ENCODE measurements at regions not wholly inside any gene's neighbourhood (a gene's known extent, or its start where the extent isn't known, plus 50 kb on each side); places are given as distances from the start of the nearest gene placed in this dataset.

DNA sequence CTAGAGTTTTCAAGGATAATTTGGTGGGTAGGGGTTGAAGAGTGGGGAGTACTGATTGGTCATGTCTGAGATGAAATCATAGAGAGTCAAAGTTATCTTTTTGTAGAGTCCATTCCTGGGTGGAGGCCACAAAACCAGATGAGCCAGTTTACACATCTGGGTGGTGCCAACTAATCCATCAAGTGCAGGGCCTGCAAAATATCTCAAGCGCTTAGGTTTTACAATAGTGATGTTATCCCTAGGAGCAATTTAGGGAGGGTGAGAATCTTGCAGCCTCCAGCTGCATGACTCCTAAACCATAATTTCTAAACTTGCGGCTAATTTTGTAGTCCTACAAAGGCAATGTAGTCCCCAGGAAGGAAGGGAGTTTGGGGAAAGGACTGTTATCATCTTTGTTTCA is 988.3 kb upstream of the LCORL start:
- no CpG with 5 or more reads among the region's 2 CpGs for WGBS, 2 experiments (ENCODE audit: insufficient coverage in 2 of 2)
- no peak overlapping the region for H3K27ac ChIP-seq (ENCODE audit: low read depth, low read length, severe bottlenecking)
- H3K9me3 ChIP-seq (ENCODE audit: control insufficient read depth, low read length): no peaks in the 10 kb centered on the region
- H3K36me3 ChIP-seq (ENCODE audit: control insufficient read depth, insufficient read depth, low read length): no peaks in the 10 kb centered on the region
- no peak overlapping the region for H3K4me3 ChIP-seq (ENCODE audit: extremely low read depth, insufficient read depth, low read length, poor library complexity, severe bottlenecking)
- no peaks in the 10 kb centered on the region for H3K4me1 ChIP-seq (ENCODE audit: control insufficient read depth, insufficient read depth, low read length, poor library complexity, severe bottlenecking)

GRCh38 chr4:19005211-19005610 is 983.7 kb upstream of the LCORL start:
- no peaks in the 10 kb centered on the region for H3K36me3 ChIP-seq (ENCODE audit: control insufficient read depth, insufficient read depth, low read length)
- no peak overlapping the region for H3K4me3 ChIP-seq (ENCODE audit: extremely low read depth, insufficient read depth, low read length, poor library complexity, severe bottlenecking)
- no peaks in the 10 kb centered on the region for H3K4me1 ChIP-seq (ENCODE audit: control insufficient read depth, insufficient read depth, low read length, poor library complexity, severe bottlenecking)
- WGBS, 2 experiments (ENCODE audit: insufficient coverage in 2 of 2): 57 to 67% methylated on average over 1 of the region's 1 CpG
- peaks cover 9% of the 10 kb centered on the region for H3K9me3 ChIP-seq (ENCODE audit: control insufficient read depth, low read length)
- H3K27ac ChIP-seq (ENCODE audit: low read depth, low read length, severe bottlenecking): peak overlapping the region; percentile 89

GRCh38 chr4:19002170-19002569 is 980.6 kb upstream of the LCORL start:
- Histone ChIP-seq H3K9me3 (ENCODE audit: control insufficient read depth, low read length) (peaks cover 13% of the 10 kb centered on the region), H3K36me3 (ENCODE audit: control insufficient read depth, insufficient read depth, low read length) (no peaks in the 10 kb centered on the region), H3K27ac (ENCODE audit: low read depth, low read length, severe bottlenecking) (no peak overlapping the region), H3K4me1 (ENCODE audit: control insufficient read depth, insufficient read depth, low read length, poor library complexity, severe bottlenecking) (no peaks in the 10 kb centered on the region), H3K4me3 (ENCODE audit: extremely low read depth, insufficient read depth, low read length, poor library complexity, severe bottlenecking) (no peak overlapping the region)
- WGBS, 2 experiments (ENCODE audit: insufficient coverage in 2 of 2): 84 to 87% methylated on average over 3 of the region's 4 CpGs

GRCh38 chr4:18999595-18999994 is 978.0 kb upstream of the LCORL start:
- 100% methylated on average over 2 to 4 of the region's 5 CpGs for WGBS, 2 experiments (ENCODE audit: insufficient coverage in 2 of 2)
- no peak overlapping the region for H3K4me3 ChIP-seq (ENCODE audit: extremely low read depth, insufficient read depth, low read length, poor library complexity, severe bottlenecking)
- peaks cover 17% of the 10 kb centered on the region for H3K9me3 ChIP-seq (ENCODE audit: control insufficient read depth, low read length)
- no peaks in the 10 kb centered on the region for H3K36me3 ChIP-seq (ENCODE audit: control insufficient read depth, insufficient read depth, low read length)
- no peak overlapping the region for H3K27ac ChIP-seq (ENCODE audit: low read depth, low read length, severe bottlenecking)
- H3K4me1 ChIP-seq (ENCODE audit: control insufficient read depth, insufficient read depth, low read length, poor library complexity, severe bottlenecking): no peaks in the 10 kb centered on the region

DNA sequence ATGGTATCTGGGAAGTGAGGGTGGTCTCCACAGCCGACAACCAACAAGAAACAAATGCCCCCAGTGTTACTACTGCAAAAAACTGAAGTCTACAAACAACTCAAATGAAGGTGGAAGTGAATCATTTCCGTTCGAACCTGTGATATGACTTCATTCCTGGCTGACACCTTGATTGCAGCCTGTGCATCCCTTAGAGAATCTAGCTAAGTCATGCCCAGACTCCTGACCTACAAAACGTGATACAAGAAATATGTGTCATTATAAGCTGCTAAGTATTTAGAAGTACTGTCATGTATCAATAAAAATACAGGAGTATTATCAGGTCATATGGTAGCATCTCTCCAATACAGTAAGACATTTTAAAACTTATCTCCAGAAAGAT is 959.7 kb upstream of the LCORL start:
- H3K36me3 ChIP-seq (ENCODE audit: control insufficient read depth, insufficient read depth, low read length): no peaks in the 10 kb centered on the region
- H3K27ac ChIP-seq (ENCODE audit: low read depth, low read length, severe bottlenecking): no peak overlapping the region
- H3K4me3 ChIP-seq (ENCODE audit: extremely low read depth, insufficient read depth, low read length, poor library complexity, severe bottlenecking): no peak overlapping the region
- H3K4me1 ChIP-seq (ENCODE audit: control insufficient read depth, insufficient read depth, low read length, poor library complexity, severe bottlenecking): no peaks in the 10 kb centered on the region
- no peaks in the 10 kb centered on the region for H3K9me3 ChIP-seq (ENCODE audit: control insufficient read depth, low read length)
- 90% methylated on average over 2 of the region's 4 CpGs; no CpG with 5 or more reads in 1 of the 2 experiments for WGBS, 2 experiments (ENCODE audit: insufficient coverage in 2 of 2)

- Histone ChIP-seq H3K9me3 (ENCODE audit: control insufficient read depth, low read length) (no peaks in the 10 kb centered on the region), H3K36me3 (ENCODE audit: control insufficient read depth, insufficient read depth, low read length) (no peaks in the 10 kb centered on the region), H3K4me1 (ENCODE audit: control insufficient read depth, insufficient read depth, low read length, poor library complexity, severe bottlenecking) (no peaks in the 10 kb centered on the region), H3K27ac (ENCODE audit: low read depth, low read length, severe bottlenecking) (no peak overlapping the region), H3K4me3 (ENCODE audit: extremely low read depth, insufficient read depth, low read length, poor library complexity, severe bottlenecking) (no peak overlapping the region)
- 79 to 80% methylated on average over 6 to 7 of the region's 7 CpGs for WGBS, 2 experiments (ENCODE audit: insufficient coverage in 2 of 2)
These were observed 959.1 kb upstream of the LCORL start for GRCh38 chr4:18980516-18981233.

DNA sequence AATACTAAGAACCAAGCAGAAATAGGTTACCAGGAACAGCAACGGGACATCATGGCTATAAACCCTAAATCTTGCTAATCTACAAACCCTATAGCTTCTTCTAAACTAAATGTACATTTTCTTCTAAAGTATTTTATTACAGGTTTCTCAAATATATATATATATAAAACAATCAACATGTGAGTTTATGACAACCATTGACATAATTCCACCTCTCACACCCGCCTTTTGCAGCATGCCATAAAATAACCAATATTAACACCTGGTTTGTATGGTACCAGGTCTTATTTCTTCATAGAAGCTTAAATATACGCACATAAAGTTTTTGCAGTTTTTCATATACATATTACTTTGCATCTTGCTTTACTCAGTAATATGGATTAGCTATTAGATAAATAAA is 955.3 kb upstream of the LCORL start:
- Histone ChIP-seq H3K36me3 (ENCODE audit: control insufficient read depth, insufficient read depth, low read length) (no peaks in the 10 kb centered on the region), H3K4me1 (ENCODE audit: control insufficient read depth, insufficient read depth, low read length, poor library complexity, severe bottlenecking) (no peaks in the 10 kb centered on the region), H3K9me3 (ENCODE audit: control insufficient read depth, low read length) (no peaks in the 10 kb centered on the region), H3K4me3 (ENCODE audit: extremely low read depth, insufficient read depth, low read length, poor library complexity, severe bottlenecking) (no peak overlapping the region), H3K27ac (ENCODE audit: low read depth, low read length, severe bottlenecking) (no peak overlapping the region)
- WGBS, 2 experiments (ENCODE audit: insufficient coverage in 2 of 2): no CpG with 5 or more reads among the region's 3 CpGs

DNA sequence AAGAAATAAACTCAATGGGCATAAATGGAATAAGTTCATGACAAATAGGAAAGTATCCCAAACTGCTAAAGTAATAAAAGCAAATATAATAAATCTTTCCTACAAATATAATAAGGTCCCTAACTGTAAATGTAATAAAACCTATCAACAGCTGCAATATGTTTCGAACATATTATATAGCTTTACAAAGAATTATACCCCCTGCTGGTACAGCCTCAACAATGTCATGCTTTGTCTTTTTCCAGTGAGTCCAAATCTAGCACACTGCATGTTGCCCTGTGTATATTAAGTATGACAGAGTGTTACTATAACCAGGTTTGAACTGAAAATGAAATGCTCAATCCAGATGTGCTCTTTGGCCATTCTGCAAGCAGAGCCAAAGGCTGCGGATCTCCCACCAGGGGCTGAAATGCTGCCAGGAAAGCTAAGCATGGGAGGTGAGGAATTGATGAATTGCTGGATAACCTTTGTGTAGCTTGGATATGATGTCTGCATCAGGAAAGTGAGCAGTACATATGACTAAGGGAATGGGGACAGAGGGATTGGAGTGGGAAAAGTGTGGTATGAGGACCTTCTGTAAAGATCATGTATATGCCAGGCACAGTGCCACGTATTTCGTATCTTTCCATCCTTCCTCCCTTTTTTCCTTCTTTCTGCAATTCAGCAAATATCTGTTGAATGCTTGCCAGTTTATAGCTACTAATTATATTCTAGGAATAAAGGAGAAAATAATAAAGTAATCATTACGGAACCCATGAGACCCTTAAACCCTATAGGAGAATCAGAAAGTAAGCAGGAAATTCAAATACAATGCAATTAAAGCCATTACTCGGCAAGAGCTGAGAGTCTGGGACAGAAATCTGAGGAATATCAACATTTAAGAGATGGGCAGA is 954.6 kb upstream of the LCORL start:
- WGBS, 2 experiments (ENCODE audit: insufficient coverage in 2 of 2): 75 to 100% methylated on average over 1 of the region's 6 CpGs
- H3K9me3 ChIP-seq (ENCODE audit: control insufficient read depth, low read length): no peaks in the 10 kb centered on the region
- no peaks in the 10 kb centered on the region for H3K4me1 ChIP-seq (ENCODE audit: control insufficient read depth, insufficient read depth, low read length, poor library complexity, severe bottlenecking)
- no peaks in the 10 kb centered on the region for H3K36me3 ChIP-seq (ENCODE audit: control insufficient read depth, insufficient read depth, low read length)
- H3K27ac ChIP-seq (ENCODE audit: low read depth, low read length, severe bottlenecking): no peak overlapping the region
- H3K4me3 ChIP-seq (ENCODE audit: extremely low read depth, insufficient read depth, low read length, poor library complexity, severe bottlenecking): no peak overlapping the region

- Histone ChIP-seq H3K9me3 (ENCODE audit: control insufficient read depth, low read length) (no peaks in the 10 kb centered on the region), H3K4me3 (ENCODE audit: extremely low read depth, insufficient read depth, low read length, poor library complexity, severe bottlenecking) (no peak overlapping the region), H3K4me1 (ENCODE audit: control insufficient read depth, insufficient read depth, low read length, poor library complexity, severe bottlenecking) (no peaks in the 10 kb centered on the region), H3K27ac (ENCODE audit: low read depth, low read length, severe bottlenecking) (no peak overlapping the region), H3K36me3 (ENCODE audit: control insufficient read depth, insufficient read depth, low read length) (no peaks in the 10 kb centered on the region)
- 60 to 100% methylated on average over 1 of the region's 1 CpG for WGBS, 2 experiments (ENCODE audit: insufficient coverage in 2 of 2)
These were observed 951.7 kb upstream of the LCORL start for GRCh38 chr4:18973296-18973695.

GRCh38 chr4:18961879-18962278 is 940.3 kb upstream of the LCORL start:
- Histone ChIP-seq H3K9me3 (ENCODE audit: control insufficient read depth, low read length) (no peaks in the 10 kb centered on the region), H3K4me1 (ENCODE audit: control insufficient read depth, insufficient read depth, low read length, poor library complexity, severe bottlenecking) (no peaks in the 10 kb centered on the region), H3K36me3 (ENCODE audit: control insufficient read depth, insufficient read depth, low read length) (no peaks in the 10 kb centered on the region), H3K27ac (ENCODE audit: low read depth, low read length, severe bottlenecking) (no peak overlapping the region), H3K4me3 (ENCODE audit: extremely low read depth, insufficient read depth, low read length, poor library complexity, severe bottlenecking) (no peak overlapping the region)

GRCh38 chr4:18961266-18961665 is 939.7 kb upstream of the LCORL start:
- H3K4me3 ChIP-seq (ENCODE audit: extremely low read depth, insufficient read depth, low read length, poor library complexity, severe bottlenecking): no peak overlapping the region
- 83 to 85% methylated on average over 4 of the region's 8 CpGs for WGBS, 2 experiments (ENCODE audit: insufficient coverage in 2 of 2)
- no peak overlapping the region for H3K27ac ChIP-seq (ENCODE audit: low read depth, low read length, severe bottlenecking)
- no peaks in the 10 kb centered on the region for H3K9me3 ChIP-seq (ENCODE audit: control insufficient read depth, low read length)
- no peaks in the 10 kb centered on the region for H3K4me1 ChIP-seq (ENCODE audit: control insufficient read depth, insufficient read depth, low read length, poor library complexity, severe bottlenecking)
- no peaks in the 10 kb centered on the region for H3K36me3 ChIP-seq (ENCODE audit: control insufficient read depth, insufficient read depth, low read length)
